Activated CD4-positive, alpha-beta memory T cell treated with anti-CD3 and anti-CD28 coated beads, Interleukin-2, amount 10 ng/mL, durations not matched to agents 7 days and 5 days (primary cell): ENCODE measurements at regions not wholly inside any gene's neighbourhood (a gene's known extent, or its start where the extent isn't known, plus 50 kb on each side); places are given as distances from the start of the nearest gene placed in this dataset.
"Not testable (repeated sequence)": the region's sequence is repeated elsewhere in the genome, so short reads cannot be mapped to it uniquely, and the experiment has no call there.

Experiments used
- CTCF ChIA-PET: fragments of 350-600 bp; sonication (Branson Sonifier 250); formaldehyde crosslinking; loops from one replicate; lab custom pipeline; 2021; ENCODE audit warnings: antibody characterized with exemption, inconsistent platforms; lab: Charles Lee
- POLR2A ChIA-PET: fragments of 350-600 bp; sonication (Branson Sonifier 250); formaldehyde crosslinking; loops from one replicate; lab custom pipeline; 2021; ENCODE audit warnings: antibody characterized with exemption; lab: Charles Lee
- DNase-seq: peaks from one replicate; pipeline ENCODE4 v3.0.0-alpha.2; 2020
- H3K27ac Mint-ChIP-seq: one replicate; pipeline ENCODE4 v1.8.0; 2021; ENCODE audit warnings: mild to moderate bottlenecking, mixed read lengths
- H3K27me3 Mint-ChIP-seq: one replicate; pipeline ENCODE4 v1.8.0; 2021; ENCODE audit warnings: mixed read lengths
- H3K36me3 Mint-ChIP-seq: one replicate; pipeline ENCODE4 v1.8.0; 2021; ENCODE audit warnings: low read depth, mixed read lengths
- H3K4me1 Mint-ChIP-seq: one replicate; pipeline ENCODE4 v1.8.0; 2021; ENCODE audit warnings: mixed read lengths
- H3K4me3 Mint-ChIP-seq: one replicate; pipeline ENCODE4 v1.8.0; 2021; ENCODE audit warnings: mild to moderate bottlenecking, mixed read lengths
- H3K9me3 Mint-ChIP-seq: one replicate; pipeline ENCODE4 v1.8.0; 2021; ENCODE audit warnings: mixed read lengths

GRCh38 chrX:76774912-76775311 lies 347.4 kb downstream of the MAGEE1 start:
- H3K9me3 Mint-ChIP-seq, H3K36me3 Mint-ChIP-seq, H3K4me1 Mint-ChIP-seq, DNase-seq, H3K27ac Mint-ChIP-seq, POLR2A ChIA-PET, CTCF ChIA-PET, H3K4me3 Mint-ChIP-seq, H3K27me3 Mint-ChIP-seq: not testable (repeated sequence)

DNA sequence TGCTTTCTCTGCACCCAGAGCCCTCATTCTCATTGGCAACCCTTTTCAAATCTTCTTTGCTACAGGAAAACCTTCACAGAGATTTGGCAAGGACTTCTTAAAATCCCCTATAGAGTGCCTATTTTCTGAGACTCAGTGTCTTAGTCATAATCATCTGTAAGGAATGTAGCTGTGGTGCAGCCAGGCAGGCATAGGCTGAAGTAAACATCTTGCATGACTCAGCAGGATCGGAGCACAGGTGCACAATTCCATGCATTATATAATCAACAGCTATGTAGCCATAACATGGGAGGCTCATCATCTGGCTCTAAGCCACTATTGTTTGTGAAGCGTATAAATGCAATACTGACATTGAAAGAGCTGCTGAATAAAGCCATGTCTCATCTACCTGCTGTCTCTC lies 368.8 kb downstream of the MAGEE1 start:
- H3K36me3 Mint-ChIP-seq = no peaks in the 10 kb centered on the region
- H3K9me3 Mint-ChIP-seq = no peaks in the 10 kb centered on the region
- H3K27me3 Mint-ChIP-seq = no peaks in the 10 kb centered on the region
- ChIA-PET CTCF (no interaction called here), POLR2A (no interaction called here)
- no peak for DNase-seq
- H3K4me1 Mint-ChIP-seq = no peaks in the 10 kb centered on the region
- H3K27ac Mint-ChIP-seq = no peak overlapping the region
- H3K4me3 Mint-ChIP-seq = no peak overlapping the region

DNA sequence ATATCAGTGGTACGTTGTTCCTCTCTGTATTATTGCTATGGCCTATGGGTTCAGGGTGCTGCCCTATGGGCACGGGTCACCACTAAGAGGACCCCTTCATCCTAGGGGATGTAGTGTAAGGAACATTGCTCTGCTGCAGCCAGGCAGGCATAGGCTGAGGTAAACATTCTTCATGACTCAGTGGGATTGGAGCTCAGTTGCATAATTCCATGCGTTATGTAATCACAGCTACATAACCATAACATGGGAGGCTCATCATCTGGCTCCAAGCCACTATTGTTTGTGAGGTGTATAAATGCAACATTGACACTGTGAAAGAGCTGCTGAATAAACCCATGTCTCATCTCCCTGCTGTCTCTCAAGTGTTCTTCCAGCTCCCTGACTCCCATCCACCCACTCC lies 375.2 kb downstream of the MAGEE1 start:
- ChIA-PET CTCF (no interaction called here), POLR2A (no interaction called here)
- DNase-seq = no peak
- H3K9me3 Mint-ChIP-seq = no peaks in the 10 kb centered on the region
- H3K4me1 Mint-ChIP-seq = no peaks in the 10 kb centered on the region
- H3K27me3 Mint-ChIP-seq = no peaks in the 10 kb centered on the region
- H3K4me3 Mint-ChIP-seq = no peak overlapping the region
- no peak overlapping the region for H3K27ac Mint-ChIP-seq
- H3K36me3 Mint-ChIP-seq = no peaks in the 10 kb centered on the region

GRCh38 chrX:76815754-76816153 lies 388.2 kb downstream of the MAGEE1 start:
- ChIA-PET CTCF (no interaction called here), POLR2A (no interaction called here)
- Mint-ChIP-seq H3K36me3 (no peaks in the 10 kb centered on the region), H3K9me3 (no peaks in the 10 kb centered on the region), H3K27ac (no peak overlapping the region), H3K4me3 (no peak overlapping the region), H3K4me1 (no peaks in the 10 kb centered on the region), H3K27me3 (no peaks in the 10 kb centered on the region)
- DNase-seq = no peak

GRCh38 chrX:76817279-76817678 lies 389.8 kb downstream of the MAGEE1 start:
- H3K9me3 Mint-ChIP-seq, H3K36me3 Mint-ChIP-seq, CTCF ChIA-PET, H3K4me1 Mint-ChIP-seq, H3K27ac Mint-ChIP-seq, H3K27me3 Mint-ChIP-seq, H3K4me3 Mint-ChIP-seq, DNase-seq, POLR2A ChIA-PET: not testable (repeated sequence)

DNA sequence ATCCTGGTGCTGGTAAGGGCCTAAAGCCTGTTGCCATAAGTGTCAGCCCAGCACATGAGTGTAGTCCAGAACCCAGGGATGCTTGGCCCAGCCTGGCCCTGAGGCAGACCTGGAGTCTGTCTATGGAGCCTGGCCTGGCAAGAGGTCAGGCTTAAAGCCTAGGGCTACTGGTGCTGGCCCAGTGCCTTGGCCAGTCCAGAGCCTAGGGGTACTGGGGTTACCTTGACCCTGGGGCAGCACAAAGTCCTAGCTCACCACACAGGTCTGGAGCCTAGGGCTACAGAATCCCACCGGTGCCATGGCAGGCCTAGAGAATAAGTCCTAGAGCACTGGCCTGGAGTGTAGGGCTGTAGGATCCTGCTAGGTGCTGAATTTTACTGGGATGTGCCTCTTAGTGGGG lies 393.8 kb downstream of the MAGEE1 start:
- Mint-ChIP-seq H3K9me3 (no peaks in the 10 kb centered on the region), H3K27me3 (no peaks in the 10 kb centered on the region), H3K4me1 (no peaks in the 10 kb centered on the region), H3K27ac (no peak overlapping the region), H3K4me3 (no peak overlapping the region), H3K36me3 (no peaks in the 10 kb centered on the region)
- ChIA-PET CTCF (no interaction called here), POLR2A (no interaction called here)
- no peak for DNase-seq

DNA sequence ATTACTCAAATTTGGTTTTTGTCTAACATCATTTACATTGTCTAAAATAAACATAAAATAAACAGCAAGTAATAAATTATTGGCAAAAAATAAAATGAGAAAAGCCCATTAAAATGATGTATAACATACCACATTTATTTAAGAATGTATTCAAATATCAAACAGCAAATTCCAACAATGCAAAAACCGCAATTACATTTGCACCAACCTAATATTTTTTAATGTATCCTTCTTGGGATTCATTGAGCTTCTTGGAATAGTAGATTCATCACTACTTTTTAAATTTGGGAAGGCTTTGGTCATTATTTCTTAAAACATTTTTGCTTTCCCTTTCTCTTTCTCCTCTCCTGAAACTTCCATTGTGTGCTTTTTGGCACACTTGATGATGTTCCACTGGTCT lies 400.2 kb downstream of the MAGEE1 start:
- ChIA-PET POLR2A (no interaction called here), CTCF (no interaction called here)
- no peak for DNase-seq
- no peak overlapping the region for H3K27ac Mint-ChIP-seq
- H3K4me1 Mint-ChIP-seq = no peaks in the 10 kb centered on the region
- H3K36me3 Mint-ChIP-seq = no peaks in the 10 kb centered on the region
- H3K27me3 Mint-ChIP-seq = no peaks in the 10 kb centered on the region
- no peak overlapping the region for H3K4me3 Mint-ChIP-seq
- H3K9me3 Mint-ChIP-seq = no peaks in the 10 kb centered on the region

DNA sequence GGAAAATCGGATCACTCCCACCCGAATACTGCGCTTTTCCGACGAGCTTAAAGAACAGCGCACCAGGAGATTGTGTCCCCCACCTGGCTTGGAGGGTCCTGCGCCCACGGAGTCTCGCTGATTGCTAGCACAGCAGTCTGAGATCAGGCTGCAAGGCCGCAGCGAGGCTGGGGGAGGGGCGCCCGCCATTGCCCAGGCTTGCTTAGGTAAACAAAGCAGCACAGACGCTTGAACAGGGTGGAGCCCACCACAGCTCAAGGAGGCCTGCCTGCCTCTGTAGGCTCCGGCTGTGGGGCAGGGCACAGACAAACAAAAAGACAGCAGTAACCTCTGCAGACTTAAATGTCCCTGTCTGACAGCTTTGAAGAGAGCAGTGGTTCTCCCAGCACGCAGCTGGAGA lies 413.4 kb downstream of the MAGEE1 start:
- POLR2A ChIA-PET, DNase-seq, CTCF ChIA-PET, H3K27me3 Mint-ChIP-seq, H3K9me3 Mint-ChIP-seq, H3K27ac Mint-ChIP-seq, H3K4me1 Mint-ChIP-seq, H3K36me3 Mint-ChIP-seq, H3K4me3 Mint-ChIP-seq: not testable (repeated sequence)

GRCh38 chrX:76850851-76851250 lies 423.3 kb downstream of the MAGEE1 start:
- Mint-ChIP-seq H3K4me1 (no peaks in the 10 kb centered on the region), H3K27me3 (no peaks in the 10 kb centered on the region), H3K4me3 (no peak overlapping the region), H3K27ac (no peak overlapping the region), H3K36me3 (no peaks in the 10 kb centered on the region), H3K9me3 (no peaks in the 10 kb centered on the region)
- no peak for DNase-seq
- ChIA-PET POLR2A (no interaction called here), CTCF (no interaction called here)

GRCh38 chrX:76862509-76862908 lies 435.0 kb downstream of the MAGEE1 start:
- DNase-seq = no peak
- POLR2A ChIA-PET = no interaction called here
- H3K27ac Mint-ChIP-seq = no peak overlapping the region
- no peaks in the 10 kb centered on the region for H3K36me3 Mint-ChIP-seq
- CTCF ChIA-PET = no interaction called here
- no peaks in the 10 kb centered on the region for H3K27me3 Mint-ChIP-seq
- no peaks in the 10 kb centered on the region for H3K9me3 Mint-ChIP-seq
- no peak overlapping the region for H3K4me3 Mint-ChIP-seq
- no peaks in the 10 kb centered on the region for H3K4me1 Mint-ChIP-seq

GRCh38 chrX:76893930-76894329 lies 466.4 kb downstream of the MAGEE1 start:
- H3K27ac Mint-ChIP-seq = no peak overlapping the region
- H3K4me1 Mint-ChIP-seq = no peaks in the 10 kb centered on the region
- no peaks in the 10 kb centered on the region for H3K9me3 Mint-ChIP-seq
- no peaks in the 10 kb centered on the region for H3K36me3 Mint-ChIP-seq
- POLR2A ChIA-PET = no interaction called here
- H3K4me3 Mint-ChIP-seq = no peak overlapping the region
- no peaks in the 10 kb centered on the region for H3K27me3 Mint-ChIP-seq
- no peak for DNase-seq
- CTCF ChIA-PET = no interaction called here

- Mint-ChIP-seq H3K4me3 (no peak overlapping the region), H3K36me3 (no peaks in the 10 kb centered on the region), H3K27me3 (no peaks in the 10 kb centered on the region), H3K9me3 (peaks cover 3% of the 10 kb centered on the region), H3K27ac (no peak overlapping the region), H3K4me1 (no peaks in the 10 kb centered on the region)
- DNase-seq = no peak
- CTCF ChIA-PET = no interaction called here
- POLR2A ChIA-PET = no interaction called here
Measured at GRCh38 chrX:76915836-76916235, 488.3 kb downstream of the MAGEE1 start.

GRCh38 chrX:76918033-76918432 lies 490.5 kb downstream of the MAGEE1 start:
- CTCF ChIA-PET = no interaction called here
- Mint-ChIP-seq H3K36me3 (no peaks in the 10 kb centered on the region), H3K9me3 (no peaks in the 10 kb centered on the region), H3K4me3 (no peak overlapping the region), H3K27ac (no peak overlapping the region), H3K27me3 (no peaks in the 10 kb centered on the region), H3K4me1 (no peaks in the 10 kb centered on the region)
- POLR2A ChIA-PET = no interaction called here
- no peak for DNase-seq

DNA sequence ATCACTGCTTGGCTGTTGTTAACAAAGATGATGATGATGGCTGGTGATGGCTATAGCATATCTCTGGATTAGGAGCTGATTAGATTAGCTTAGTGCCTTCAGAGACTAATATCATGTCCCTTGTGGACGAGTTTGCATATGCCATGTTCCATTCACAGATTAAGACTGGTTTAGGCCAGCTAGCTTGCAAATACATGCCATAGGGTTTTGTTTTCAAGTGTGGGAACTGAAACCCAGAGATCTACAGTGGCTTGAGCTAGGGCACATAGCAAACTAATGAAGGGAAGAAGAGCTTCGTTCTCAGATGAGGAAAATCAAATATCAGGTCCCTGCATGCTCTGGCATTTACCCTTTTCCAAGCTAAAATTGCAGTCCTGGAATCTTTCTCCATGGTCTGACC lies 492.3 kb downstream of the MAGEE1 start:
- Mint-ChIP-seq H3K9me3 (no peaks in the 10 kb centered on the region), H3K36me3 (no peaks in the 10 kb centered on the region), H3K4me3 (no peak overlapping the region), H3K4me1 (no peaks in the 10 kb centered on the region), H3K27me3 (no peaks in the 10 kb centered on the region), H3K27ac (no peak overlapping the region)
- CTCF ChIA-PET = no interaction called here
- POLR2A ChIA-PET = no interaction called here
- no peak for DNase-seq

DNA sequence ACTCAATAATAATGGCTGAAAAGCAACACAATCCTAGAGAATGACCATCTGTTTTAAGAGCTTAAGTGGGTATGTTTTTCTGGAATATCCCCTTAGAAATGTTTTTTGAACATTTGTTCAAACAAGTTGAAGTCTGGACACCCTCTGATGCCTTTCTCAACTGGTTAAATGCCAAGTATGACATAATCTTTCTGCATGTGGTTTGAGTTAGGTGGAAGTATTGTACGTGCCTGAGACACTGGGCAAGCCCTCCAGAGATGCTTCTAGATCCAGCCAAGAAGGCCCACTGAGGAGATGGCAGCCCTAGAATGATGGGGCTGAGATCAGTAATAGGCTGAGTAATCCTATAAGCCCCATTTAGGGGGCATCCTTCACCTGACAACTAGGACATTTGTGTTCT lies 493.1 kb downstream of the MAGEE1 start:
- no peak for DNase-seq
- ChIA-PET CTCF (no interaction called here), POLR2A (no interaction called here)
- H3K27me3 Mint-ChIP-seq = no peaks in the 10 kb centered on the region
- H3K4me1 Mint-ChIP-seq = no peaks in the 10 kb centered on the region
- H3K4me3 Mint-ChIP-seq = no peak overlapping the region
- no peaks in the 10 kb centered on the region for H3K36me3 Mint-ChIP-seq
- H3K27ac Mint-ChIP-seq = no peak overlapping the region
- H3K9me3 Mint-ChIP-seq = no peaks in the 10 kb centered on the region
